AG08396 (cell line): ENCODE measurements at regions not wholly inside any gene's neighbourhood (a gene's known extent, or its start where the extent isn't known, plus 50 kb on each side); places are given as distances from the start of the nearest gene placed in this dataset.
"Not testable (repeated sequence)": the region's sequence is repeated elsewhere in the genome, so short reads cannot be mapped to it uniquely, and the experiment has no call there.

Experiments used
- DNase-seq: peaks from one replicate; pipeline ENCODE4 v3.0.0; 2012; ENCODE audit warnings: low spot score, mixed read lengths

DNA sequence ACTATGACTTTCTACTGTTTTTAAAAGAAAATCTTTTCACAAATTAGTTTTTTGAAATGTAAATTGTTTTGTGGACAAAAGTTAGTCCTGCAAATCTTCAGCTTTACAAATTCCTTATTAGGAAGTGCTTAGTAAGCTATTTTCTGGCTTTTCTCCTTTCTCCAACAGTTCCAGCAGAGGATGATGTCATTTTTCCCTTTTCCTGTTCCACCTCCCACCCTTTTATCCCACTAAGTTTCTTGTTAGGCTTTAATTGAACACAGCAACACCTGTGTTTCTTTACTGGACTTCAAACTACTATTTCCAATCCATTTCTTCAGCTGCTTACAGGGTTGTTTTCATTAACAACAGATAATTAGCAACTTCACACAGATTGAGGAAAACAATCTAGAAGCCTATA lies 389.2 kb downstream of the NDFIP2 start:
- DNase-seq: no peak

DNA sequence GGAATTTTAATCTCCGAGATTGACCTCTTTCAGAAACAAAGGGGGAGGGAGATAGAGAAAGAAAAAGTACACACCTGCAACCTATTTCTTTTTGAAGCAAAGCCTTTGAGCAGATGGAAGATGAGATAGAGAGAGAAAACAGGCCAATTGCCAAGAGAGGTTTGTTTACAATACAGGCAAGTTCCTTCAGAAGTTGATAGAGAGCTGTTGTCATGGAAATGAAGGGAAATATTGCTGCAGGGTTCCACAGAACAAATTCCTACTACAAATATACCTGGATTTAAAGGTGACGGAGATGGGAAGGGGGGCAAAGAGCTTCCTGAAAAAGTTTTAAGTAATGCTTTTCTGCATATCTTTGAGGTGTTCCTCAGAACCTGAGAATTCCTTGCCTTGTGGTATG lies 388.4 kb downstream of the NDFIP2 start:
- DNase-seq: no peak

DNA sequence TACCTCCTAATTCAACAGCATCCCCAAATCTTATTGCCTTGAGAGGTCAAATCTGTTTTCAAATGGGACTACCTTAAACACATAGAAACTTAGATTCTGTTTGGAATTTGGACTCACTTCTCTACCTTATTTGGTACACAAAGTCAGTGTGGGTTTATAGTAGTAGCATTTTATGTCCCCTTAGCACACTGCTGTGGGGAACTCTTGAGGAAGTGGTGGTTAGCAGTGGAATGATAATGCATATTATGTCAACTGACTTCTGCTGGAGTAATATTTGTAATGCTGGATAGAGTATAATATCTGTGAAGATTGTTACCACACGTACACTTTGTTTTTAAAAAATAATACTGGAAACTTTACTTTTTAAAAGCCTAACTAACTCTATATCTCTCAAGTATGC lies 386.3 kb downstream of the NDFIP2 start:
- DNase-seq: no peak

DNA sequence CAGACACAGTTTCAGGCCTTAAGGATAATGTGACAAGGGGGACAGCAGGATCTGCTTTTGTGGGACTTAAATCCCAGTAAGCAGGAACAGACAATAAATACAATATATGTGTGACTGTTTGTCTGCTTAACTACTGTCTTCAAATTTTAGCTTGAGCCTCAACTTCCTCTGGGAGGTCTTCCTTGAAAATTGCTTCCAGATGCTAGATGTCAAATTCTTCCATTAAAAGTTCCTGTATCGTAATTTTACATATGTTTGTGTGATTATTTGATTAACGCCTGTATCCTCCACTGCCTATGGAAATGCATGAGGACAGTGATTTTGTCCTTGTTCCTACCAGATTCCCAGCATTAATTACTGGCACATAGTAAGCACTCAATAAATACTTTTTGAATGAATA lies 385.5 kb downstream of the NDFIP2 start:
- no peak for DNase-seq

DNA sequence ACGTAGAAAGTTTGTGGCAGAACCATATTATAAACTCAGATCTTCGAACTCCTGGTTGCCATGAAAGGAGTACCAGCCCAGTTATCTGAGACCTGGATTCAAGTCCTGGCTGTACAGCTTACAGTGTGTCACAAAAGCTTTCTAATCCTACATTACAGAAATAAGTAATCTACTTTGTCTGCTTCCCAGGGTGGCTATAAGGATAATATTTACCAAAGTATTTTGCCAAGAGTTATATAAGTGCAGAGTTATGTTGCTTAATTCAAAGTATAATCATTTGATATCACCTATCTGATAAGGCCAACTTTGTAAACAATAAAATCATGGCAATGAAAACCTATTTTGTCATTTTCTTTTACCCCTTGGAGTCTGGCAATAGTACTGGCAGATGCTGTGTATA lies 381.6 kb downstream of the NDFIP2 start:
- no peak for DNase-seq

DNA sequence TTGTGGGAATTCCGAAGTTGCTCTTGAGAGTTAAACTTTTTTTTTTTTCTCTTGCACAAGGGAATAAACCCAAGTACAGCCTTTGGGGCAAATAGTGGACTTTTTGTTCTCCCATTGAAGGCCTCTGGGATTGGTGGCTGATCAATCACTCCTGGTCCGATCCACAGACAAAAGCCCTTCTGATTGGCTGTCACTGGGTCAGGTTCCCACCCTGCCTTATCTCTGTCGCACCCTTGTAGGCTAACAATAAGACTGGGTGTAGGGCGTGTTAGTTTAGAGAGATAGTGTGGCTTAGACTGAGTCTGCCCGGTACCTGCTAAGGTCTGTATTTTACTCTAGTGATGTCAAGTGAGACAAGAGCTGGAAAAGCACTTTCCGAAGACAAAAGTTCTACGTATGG lies 380.8 kb downstream of the NDFIP2 start:
- DNase-seq: no peak

DNA sequence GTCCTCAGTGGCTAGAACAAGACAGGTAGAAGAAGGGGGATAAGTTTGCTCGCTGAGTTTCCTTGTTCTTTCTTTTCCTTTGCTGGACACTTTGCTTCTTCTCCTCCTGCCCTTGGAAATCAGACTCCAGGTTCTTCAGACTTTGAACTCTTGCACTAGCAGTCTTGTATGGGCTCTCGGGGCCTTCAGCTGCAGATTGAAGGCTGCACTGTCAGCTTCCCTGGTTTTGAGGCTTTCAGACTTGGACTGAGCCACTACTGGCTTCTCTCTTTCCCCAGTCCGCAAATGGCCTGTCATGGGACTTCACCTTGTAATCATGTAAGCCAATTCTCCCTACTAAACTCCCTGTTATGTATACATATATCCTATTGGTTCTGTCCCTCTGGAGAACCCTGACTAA lies 379.8 kb downstream of the NDFIP2 start:
- no peak for DNase-seq

DNA sequence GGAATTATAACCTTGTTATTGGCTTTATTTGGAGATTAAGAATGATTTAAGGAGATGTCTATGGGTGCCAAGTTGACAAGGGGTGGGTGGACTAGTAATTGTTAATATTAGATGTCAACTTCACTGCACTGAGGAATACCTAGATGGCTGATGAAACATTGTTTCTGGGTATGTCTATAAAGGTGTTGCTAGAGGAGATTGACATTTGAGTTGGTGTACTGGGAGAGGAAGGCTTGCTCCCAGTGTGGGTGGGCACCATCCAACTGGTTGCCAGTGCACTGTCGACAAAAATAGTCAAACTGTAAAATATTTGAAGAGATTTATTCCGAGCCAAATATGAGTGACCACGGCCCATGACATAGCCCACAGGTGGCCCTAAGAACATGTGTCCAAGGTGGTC lies 378.8 kb downstream of the NDFIP2 start:
- no peak for DNase-seq

DNA sequence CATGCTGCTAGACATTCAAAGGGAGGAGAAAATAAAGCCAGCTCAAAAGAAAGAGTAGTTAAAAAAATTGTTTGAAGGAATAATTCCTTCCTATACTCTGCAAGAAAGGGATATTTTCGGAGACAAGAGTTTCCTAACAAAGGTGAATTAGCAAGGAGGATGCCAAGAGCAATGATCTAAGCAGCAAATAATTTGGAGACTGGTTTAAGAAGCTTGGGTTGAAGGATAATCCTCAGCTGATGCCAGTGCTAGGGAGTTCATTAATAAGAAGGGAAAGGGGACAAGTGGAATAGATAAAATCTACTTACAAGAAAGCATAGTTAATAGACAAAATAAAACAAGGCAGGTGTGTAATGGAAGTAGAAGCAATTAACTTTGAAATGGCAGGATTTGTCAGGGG lies 372.3 kb downstream of the NDFIP2 start:
- DNase-seq: no peak

DNA sequence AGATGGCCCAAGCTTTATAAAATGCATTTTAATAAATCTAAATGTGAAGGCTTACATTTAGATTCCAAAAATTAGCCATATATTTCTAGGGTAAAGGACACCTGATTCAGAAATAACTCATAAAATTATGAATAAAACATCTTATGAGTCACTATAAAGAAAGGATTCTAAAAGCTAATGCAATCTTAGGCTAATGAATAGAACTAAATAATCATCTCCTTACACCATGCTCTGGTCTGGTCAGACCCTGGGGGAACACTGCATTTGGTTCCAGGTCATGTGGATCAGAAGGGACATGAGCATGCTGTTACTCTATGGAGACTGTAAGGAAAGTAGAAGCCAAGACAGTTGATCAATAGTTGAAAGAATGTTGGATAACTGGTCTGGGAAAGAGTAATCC lies 370.4 kb downstream of the NDFIP2 start:
- DNase-seq: no peak

DNA sequence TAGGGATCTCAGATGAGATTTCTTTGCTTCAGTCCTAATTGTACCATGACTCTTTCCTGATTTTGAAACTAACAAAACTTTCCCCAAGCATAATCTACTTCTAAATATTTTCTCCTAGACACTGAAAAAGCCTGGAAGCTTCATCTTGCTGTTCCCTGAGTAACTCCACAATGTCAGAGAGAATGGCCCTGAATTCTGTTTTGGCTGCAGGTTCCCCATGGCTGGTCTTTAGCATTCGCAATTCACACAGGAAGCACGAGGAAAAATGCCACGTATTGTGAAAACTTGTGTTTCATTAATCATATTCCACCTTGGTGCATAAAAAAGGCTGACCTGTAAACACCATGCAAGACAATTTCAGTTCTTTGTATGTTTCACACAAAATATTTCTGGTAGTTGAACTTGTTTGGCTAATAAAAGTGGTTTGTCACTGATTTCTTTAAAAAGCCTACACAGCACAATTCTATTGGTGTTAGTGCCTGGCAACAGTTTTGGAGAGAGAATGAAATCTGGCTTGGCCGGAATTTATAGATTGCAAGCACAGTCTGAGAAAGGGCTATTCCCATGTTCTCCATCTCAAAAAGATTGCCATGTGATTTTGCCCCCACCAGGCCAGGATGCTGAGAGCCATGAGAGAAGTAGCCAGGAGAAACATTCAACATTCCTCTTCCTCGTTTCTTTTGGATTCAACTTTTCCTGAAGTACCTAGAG lies 367.1 kb downstream of the NDFIP2 start:
- DNase-seq: no peak

DNA sequence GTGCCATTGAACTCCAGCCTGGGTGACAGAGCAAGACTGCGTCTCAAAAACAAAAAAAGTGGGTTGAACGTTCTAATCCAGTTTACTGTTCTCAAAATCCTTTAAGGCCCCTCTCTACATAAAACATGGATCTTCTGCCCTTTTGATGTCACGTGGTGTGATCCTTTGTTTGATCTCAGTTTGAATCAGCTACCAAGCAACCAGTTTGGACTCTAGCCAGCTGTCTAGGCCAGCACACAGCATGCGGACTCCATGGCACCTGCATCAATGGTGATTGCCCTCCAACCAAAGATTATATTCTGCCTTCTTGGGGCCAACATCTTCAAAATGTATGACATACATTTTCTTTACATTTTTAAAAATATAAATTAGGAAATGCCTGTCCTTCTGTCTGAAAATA lies 365.4 kb downstream of the NDFIP2 start:
- DNase-seq: no peak

DNA sequence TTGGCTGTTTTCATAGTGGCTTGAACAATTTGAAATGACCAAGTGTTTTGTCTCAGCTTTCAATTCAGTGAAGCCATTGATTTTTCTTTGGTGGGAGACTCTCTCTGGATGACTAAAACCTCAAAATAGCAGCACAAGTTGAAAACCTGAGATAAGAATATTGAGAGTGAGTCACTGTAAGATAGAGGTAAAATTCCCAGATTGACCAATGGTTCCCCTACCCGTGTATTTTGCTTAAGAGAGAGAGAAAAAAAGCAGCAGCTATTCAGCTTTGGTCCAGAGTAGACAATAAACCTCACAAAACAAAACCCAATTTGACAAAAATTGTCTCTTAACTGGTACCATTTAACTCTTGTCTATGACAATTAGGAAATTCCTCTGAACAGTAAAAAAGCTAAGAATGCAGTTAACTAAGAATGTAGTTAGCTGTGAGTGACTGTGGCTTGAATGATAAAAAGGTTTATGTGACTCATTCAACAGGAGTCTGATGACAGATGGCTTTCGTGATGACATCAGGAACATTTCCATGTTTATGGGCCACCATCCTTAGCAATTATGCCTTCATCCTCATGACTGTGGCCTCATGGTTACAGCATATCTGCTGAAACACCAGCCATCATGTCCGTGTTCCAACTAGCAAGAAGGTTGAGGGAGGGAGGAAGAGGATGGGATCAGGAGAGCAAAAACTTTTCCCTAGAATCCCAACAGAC lies 356.9 kb downstream of the NDFIP2 start:
- peak; percentile 25 for DNase-seq

DNA sequence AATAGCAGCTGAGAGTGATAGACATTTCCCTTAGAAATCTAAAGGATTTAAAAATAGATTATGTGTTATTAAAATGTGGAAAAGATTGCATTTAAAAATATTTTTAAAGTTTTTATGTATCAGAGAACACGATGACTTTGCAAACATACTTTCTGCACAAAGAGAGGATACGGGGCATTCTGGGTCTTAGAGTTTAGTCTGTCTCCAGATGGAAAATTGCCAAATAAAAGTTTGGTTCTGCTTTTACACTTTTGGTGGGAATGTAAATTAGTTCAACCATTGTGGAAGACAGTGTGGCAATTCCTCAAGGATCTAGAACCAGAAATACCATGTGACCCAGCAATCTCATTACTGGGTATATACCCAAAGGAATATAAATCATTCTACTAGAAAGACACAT lies 355.2 kb downstream of the NDFIP2 start:
- DNase-seq: not testable (repeated sequence)

DNA sequence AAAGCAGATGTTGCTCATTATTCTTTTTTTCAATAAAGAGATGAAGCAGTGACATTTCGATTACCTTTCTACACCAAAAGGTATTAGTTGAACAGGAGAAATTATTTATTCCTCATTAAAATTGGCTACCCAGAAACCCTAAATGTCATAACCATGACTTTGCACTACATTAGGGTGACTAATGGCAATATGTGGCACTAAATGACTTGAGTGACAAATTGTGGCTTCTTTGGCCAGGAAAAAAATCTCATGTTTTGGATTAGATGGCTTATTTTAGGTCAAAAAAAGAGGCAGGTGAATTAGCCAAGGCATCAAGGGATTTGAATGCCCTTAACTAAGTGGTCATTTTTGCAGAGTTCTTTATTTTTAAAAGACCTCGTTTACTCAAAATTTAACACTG lies 353.9 kb downstream of the NDFIP2 start:
- no peak for DNase-seq

DNA sequence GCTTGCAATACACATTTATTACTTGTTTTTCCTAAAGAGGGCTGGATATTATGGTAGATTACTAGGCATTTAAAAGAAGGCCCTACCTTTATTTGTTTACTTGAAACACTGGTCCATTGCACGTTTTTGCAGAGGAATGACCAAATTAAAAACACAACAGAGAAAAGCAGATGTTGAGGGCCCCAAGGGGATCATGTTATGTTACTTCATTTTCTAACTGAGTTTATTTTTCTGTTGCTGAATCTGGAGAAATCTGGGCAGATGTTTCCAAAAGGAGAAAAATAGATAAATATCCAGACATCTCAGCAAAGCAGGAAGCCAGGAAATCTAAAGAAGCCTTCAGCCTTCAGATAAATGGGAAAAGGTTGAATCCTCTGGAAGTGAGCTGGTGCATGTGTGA lies 353.0 kb downstream of the NDFIP2 start:
- DNase-seq: no peak

DNA sequence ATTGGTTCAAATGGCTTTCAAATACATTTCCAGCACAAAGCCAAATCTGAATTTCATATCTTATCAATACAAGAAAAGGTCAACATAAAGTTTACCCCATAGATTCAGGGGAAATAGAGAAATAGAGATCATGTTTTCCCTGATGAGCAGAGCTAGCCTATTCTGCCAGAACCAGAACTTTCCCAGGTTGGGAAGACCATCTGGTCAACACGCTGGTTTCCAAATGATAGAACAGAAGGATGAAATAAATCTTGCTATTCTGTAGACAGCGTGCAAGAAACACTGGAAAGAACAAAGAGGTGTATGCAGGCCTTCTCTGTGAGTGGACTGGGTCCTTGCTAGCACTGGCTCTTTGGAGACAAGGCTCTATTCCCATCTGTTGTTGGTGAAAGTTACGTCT lies 350.6 kb downstream of the NDFIP2 start:
- no peak for DNase-seq

DNA sequence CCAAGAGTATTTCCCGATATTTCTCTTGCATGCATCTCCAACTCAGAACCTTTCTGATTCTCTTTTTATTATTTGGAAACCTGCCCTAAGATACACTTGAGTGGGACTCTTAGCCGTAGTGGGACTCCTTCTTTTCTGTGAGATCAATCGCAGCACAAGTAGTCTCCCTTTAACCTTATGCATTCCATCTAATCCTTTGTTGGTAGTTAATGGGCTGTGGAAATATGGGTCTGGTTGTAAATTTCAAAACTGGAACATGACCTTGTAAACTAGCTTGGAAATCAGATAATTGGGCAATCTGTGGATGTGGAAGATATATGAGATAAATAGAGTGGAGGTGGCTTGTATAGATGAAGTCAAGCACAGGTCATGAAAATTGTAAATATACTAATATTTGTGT lies 350.0 kb downstream of the NDFIP2 start:
- DNase-seq: no peak

DNA sequence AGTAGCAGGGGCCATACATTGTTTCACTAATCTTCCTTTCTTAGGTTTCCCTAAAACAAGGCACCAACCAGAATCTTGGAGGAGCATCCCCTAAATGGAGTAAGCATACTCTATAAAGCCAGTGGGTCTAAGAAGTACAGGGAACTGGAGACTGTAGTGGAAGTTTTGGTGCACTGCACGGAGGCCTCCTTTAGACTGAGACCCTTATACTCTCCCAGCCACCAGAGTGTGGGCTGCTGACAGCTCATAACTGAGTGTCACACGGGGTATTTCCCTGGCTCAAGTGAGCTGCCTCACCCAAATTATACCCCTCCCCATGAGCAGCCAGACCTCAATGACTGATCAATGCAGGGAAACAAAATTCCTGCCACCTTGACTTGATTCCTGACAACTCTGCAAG lies 349.5 kb downstream of the NDFIP2 start:
- no peak for DNase-seq

DNA sequence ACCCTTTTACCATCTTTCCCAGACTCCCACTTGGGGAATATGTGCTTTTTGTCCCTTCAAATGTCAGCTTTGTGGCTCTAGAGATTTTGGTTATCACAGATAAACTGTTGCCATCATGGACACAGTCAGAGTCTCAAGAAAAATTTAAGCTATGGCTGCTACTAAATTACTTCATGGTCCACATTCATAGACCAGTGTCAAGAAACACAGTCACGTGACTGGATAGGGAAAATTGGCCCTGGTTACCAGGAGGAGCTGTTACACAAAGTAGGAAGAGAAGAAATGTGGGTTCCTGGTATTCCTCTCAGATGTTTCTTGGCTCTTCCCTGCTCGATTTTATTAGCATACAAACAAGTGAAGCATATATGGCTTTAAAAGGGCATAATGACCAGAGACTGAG lies 348.9 kb downstream of the NDFIP2 start:
- DNase-seq: no peak

DNA sequence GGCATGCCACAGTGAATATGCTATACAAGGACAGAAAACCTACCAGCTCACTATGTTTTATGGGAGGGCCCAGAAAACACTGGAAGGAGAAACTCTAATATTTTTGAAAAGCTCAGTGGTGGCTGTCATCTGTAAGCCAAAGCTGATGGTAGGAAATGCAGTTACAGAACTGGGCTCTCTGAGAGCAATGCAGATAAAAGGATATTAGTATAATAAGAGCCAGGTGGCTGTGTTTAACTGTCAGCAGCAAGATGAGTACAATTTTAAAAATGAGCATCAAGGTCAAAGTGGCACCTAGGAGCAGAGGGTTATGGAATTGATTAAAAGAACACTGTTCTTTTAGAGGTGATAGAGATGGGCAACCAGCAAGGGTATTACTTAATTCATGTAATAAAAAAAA lies 345.0 kb downstream of the NDFIP2 start:
- DNase-seq: no peak

DNA sequence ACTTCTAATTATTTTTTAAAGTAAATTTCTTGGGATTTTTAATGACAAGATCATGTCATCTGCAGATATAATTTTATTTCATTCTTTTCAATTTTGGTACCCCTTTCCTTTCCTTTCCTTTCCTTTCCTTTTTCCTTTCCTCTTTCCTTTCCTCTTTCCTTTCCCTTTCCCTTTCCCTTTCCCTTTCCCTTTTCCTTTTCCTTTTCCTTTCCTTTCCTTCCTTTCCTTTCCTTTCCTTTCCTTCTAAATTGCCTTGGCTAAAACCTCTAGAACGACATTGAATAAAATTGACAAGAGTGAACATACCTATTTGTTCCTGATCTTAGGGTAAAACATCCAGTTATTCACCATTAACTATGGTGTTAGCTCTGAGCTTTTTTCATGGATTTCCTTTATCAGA lies 334.1 kb downstream of the NDFIP2 start:
- DNase-seq: no peak

DNA sequence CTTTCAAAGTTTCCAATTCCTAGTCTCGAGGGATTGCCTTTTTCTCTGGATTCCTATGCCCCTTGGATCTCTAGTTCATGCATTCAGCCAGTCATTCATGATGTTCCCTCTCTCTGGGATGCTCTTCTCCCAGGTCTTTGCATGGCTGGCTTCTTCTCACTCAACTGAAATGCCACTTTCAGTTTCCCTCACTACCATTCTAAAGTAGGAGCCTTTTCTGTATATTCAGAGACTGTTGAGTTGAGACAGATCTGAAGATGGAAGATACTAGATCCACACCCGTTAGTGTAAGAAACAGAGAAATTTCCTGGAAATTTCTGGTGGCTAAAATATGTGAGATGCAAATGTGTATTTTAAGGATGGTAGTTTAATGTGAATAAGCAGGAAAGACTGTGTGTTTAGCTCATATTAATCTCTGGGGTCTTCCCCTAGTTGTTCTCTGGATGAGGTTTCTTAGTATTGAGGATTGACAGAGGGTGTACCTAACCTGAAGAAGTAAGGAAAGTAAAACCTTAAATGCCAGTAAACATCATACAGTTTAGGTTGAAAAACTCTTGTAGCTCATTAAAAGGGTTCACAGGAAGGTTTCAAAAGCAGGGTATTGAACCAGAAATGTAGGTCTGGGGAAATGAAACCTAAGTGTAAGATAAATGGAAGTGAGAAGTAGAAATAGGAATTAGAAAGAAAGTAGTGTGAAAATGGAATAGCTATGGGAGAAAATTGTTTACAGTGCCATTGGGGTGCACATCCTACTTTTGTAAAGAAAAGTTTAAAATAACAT lies 331.3 kb downstream of the NDFIP2 start:
- DNase-seq: no peak
